Endothelial cell of umbilical vein (primary cell): ENCODE measurements at regions not wholly inside any gene's neighbourhood (a gene's known extent, or its start where the extent isn't known, plus 50 kb on each side); places are given as distances from the start of the nearest gene placed in this dataset.

ENCODE experiments used
- CTCF ChIP-seq, 2 donors: IDR thresholded peaks; 1 replicate in 1 of 2; 2 replicates in 1 of 2; pipeline ENCODE4 v1.5.1; 2011; ENCODE audit warnings: low read length in 2 of 2, mild to moderate bottlenecking in 2 of 2, moderate library complexity in 2 of 2, control low read depth in 1 of 2, inconsistent platforms in 1 of 2, low read depth in 1 of 2; ENCODE audit not compliant: insufficient read depth in 1 of 2; ENCODE audit errors: extremely low read depth in 1 of 2
- GATA2 ChIP-seq: IDR thresholded peaks from 2 replicates; pipeline ENCODE4 v1.7.0; 2011; ENCODE audit warnings: low read depth, mild to moderate bottlenecking, moderate library complexity, mixed read lengths, low read length; ENCODE audit not compliant: insufficient read length, insufficient read depth
- JUN ChIP-seq: IDR thresholded peaks from 2 replicates; pipeline ENCODE4 v1.6.1; 2011; ENCODE audit warnings: borderline replicate concordance, low read depth; ENCODE audit not compliant: insufficient read length, insufficient read depth
- MYC ChIP-seq: IDR thresholded peaks from one replicate; pipeline ENCODE4 v1.6.1; 2011; ENCODE audit warnings: mild to moderate bottlenecking, low read depth, low read length
- POLR2A ChIP-seq: IDR thresholded peaks from 2 replicates; pipeline ENCODE4 v1.6.1; 2012; ENCODE audit warnings: low read depth, mild to moderate bottlenecking, control low read depth, low read length

GRCh38 chr2:238965371-238966071 lies 117.6 kb downstream of the TWIST2 start:
- TF ChIP-seq CTCF (IDR thresholded peaks at IDR 0.05; ENCODE audit: extremely low read depth in 1 of 2, insufficient read depth in 1 of 2, low read depth in 1 of 2, low read length in 2 of 2) (no peak), JUN (no peak), POLR2A (no peak), GATA2 (no peak), MYC (no peak)
